NB4 (cell line): ENCODE measurements at regions not wholly inside any gene's neighbourhood (a gene's known extent, or its start where the extent isn't known, plus 50 kb on each side); places are given as distances from the start of the nearest gene placed in this dataset.

Experiments used
- CTCF ChIP-seq: IDR thresholded peaks from one replicate; pipeline ENCODE4 v1.5.1; 2012; ENCODE audit warnings: low read depth, low read length
- POLR2A ChIP-seq: IDR thresholded peaks from 2 replicates; pipeline ENCODE4 v1.6.1; 2011; ENCODE audit warnings: mild to moderate bottlenecking; ENCODE audit not compliant: insufficient read length; ENCODE audit errors: extremely low read depth

DNA sequence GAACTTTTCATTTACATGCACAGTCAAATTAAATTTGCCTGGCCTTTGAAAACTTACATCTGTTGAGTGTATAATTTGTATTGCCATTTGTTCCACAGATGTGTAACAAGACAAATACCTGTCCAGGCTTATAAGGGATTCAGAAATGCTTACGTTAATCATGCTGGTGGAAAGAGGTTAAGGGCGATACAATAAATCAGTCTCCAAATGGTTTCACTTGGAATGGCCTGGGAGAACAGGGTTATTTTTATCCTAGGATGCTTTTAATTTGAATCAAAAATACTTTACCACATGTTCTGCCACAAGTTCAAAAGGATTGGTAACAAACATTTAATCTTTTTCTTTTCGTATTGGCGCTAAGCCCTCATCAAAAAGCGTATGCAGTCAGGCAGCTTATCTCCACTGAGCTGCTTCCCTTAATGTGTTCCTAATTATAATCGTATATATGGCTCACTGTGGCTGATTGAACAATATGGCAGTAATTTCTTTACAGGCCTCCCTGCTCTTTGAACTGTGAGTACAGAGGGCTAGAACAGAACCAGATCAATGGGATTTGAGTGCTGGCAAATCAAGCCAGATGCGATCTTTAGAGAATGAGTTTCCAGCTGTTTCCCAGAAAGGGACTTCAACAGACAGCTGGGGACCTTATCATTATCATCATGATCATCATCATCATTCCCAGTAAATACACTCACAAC lies 425.7 kb downstream of the SPRY2 start:
- no peak for TF ChIP-seq CTCF
- no peak for TF ChIP-seq POLR2A
